HEK293 (cell line): ENCODE measurements at regions not wholly inside any gene's neighbourhood (a gene's known extent, or its start where the extent isn't known, plus 50 kb on each side); places are given as distances from the start of the nearest gene placed in this dataset.

Experiments
- CTCF ChIA-PET: fragments of 350-600 bp; formaldehyde crosslinking; extraction: SDS; loops from one replicate; lab custom pipeline; 2021; ENCODE audit warnings: antibody characterized with exemption; lab: Yijun Ruan, JAX
- POLR2A ChIA-PET: fragments of 300-600 bp; formaldehyde crosslinking; extraction: SDS; loops from one replicate; lab custom pipeline; 2020; ENCODE audit warnings: antibody characterized with exemption, inconsistent platforms; lab: Yijun Ruan, JAX
- H3K27ac ChIP-seq: fragments of 200-500 bp; sonication (Bioruptor generic); 2 replicates; pipeline ENCODE4 v1.5.1; 2014; ENCODE audit warnings: low read depth, low read length, control low read depth, inconsistent platforms; ENCODE audit errors: extremely low read depth
- H3K36me3 ChIP-seq, 2 experiments: fragments of 200-500 bp in 1 of 2; sonication (Bioruptor generic) in 1 of 2; 1 replicate in 1 of 2; 2 replicates in 1 of 2; pipeline ENCODE4 v1.5.1; 2014 to 2017; ENCODE audit warnings: inconsistent platforms in 2 of 2, low read length in 2 of 2; ENCODE audit not compliant: control insufficient read depth in 2 of 2, insufficient read depth in 1 of 2
- H3K4me1 ChIP-seq: fragments of 200-500 bp; sonication (Bioruptor generic); 2 replicates; pipeline ENCODE4 v1.5.1; 2014; ENCODE audit warnings: mild to moderate bottlenecking, low read length, inconsistent platforms; ENCODE audit not compliant: control insufficient read depth, insufficient read depth
- H3K4me3 ChIP-seq: 2 replicates; pipeline ENCODE4 v1.5.1; 2011; ENCODE audit warnings: low read depth, mild to moderate bottlenecking, control low read depth, low read length, moderate library complexity
- H3K9me3 ChIP-seq: fragments of 200-500 bp; sonication (Bioruptor generic); 2 replicates; pipeline ENCODE4 v1.5.1; 2014; ENCODE audit warnings: low read depth, low read length, inconsistent platforms; ENCODE audit not compliant: control insufficient read depth, insufficient read depth
- HOXD13 ChIP-seq: sonication (generic); formaldehyde crosslinking; IDR thresholded peaks from 2 replicates; pipeline ENCODE4 v1.8.0; 2022; ENCODE audit warnings: missing genetic modification reagents, borderline replicate concordance
- OSR2 ChIP-seq: fragments of 450-650 bp; formaldehyde crosslinking; IDR thresholded peaks from 2 replicates; pipeline ENCODE4 v1.5.1; 2016; ENCODE audit warnings: missing biosample characterization, missing genetic modification characterization
- RBAK ChIP-seq: fragments of 450-650 bp; formaldehyde crosslinking; IDR thresholded peaks from 2 replicates; pipeline ENCODE4 v1.5.1; 2016; ENCODE audit warnings: missing biosample characterization, missing genetic modification characterization
- TSHZ1 ChIP-seq: fragments of 450-650 bp; formaldehyde crosslinking; IDR thresholded peaks from 2 replicates; pipeline ENCODE4 v1.5.1; 2016; ENCODE audit warnings: missing biosample characterization, missing genetic modification characterization, borderline replicate concordance
- ZBTB10 ChIP-seq: fragments of 450-650 bp; formaldehyde crosslinking; IDR thresholded peaks from 2 replicates; pipeline ENCODE4 v1.5.1; 2016; ENCODE audit warnings: missing biosample characterization, missing genetic modification characterization
- ZNF112 ChIP-seq: fragments of 450-650 bp; formaldehyde crosslinking; IDR thresholded peaks from 2 replicates; pipeline ENCODE4 v1.5.0; 2017; ENCODE audit warnings: missing biosample characterization, missing genetic modification characterization
- ZNF114 ChIP-seq: fragments of 450-650 bp; formaldehyde crosslinking; IDR thresholded peaks from 2 replicates; pipeline ENCODE4 v1.5.0; 2017; ENCODE audit warnings: missing biosample characterization, missing genetic modification characterization
- ZNF133 ChIP-seq: fragments of 450-650 bp; formaldehyde crosslinking; IDR thresholded peaks from 2 replicates; pipeline ENCODE4 v1.5.1; 2016; ENCODE audit warnings: missing biosample characterization, missing genetic modification characterization
- ZNF148 ChIP-seq: fragments of 450-650 bp; formaldehyde crosslinking; IDR thresholded peaks from 2 replicates; pipeline ENCODE4 v1.5.0; 2017; ENCODE audit warnings: missing biosample characterization, missing genetic modification characterization, borderline replicate concordance
- ZNF184 ChIP-seq: fragments of 450-650 bp; IDR thresholded peaks from 2 replicates; pipeline ENCODE4 v1.5.1; 2018; ENCODE audit warnings: missing biosample characterization, mild to moderate bottlenecking, missing genetic modification characterization
- ZNF335 ChIP-seq: fragments of 450-650 bp; formaldehyde crosslinking; conservative IDR thresholded peaks from 2 replicates; pipeline ENCODE4 v1.5.1; 2016; ENCODE audit warnings: missing biosample characterization, missing genetic modification characterization
- ZNF544 ChIP-seq: fragments of 450-650 bp; formaldehyde crosslinking; IDR thresholded peaks from 2 replicates; pipeline ENCODE4 v1.5.0; 2017; ENCODE audit warnings: missing biosample characterization, missing genetic modification characterization
- ZNF580 ChIP-seq: fragments of 450-650 bp; formaldehyde crosslinking; IDR thresholded peaks from 2 replicates; pipeline ENCODE4 v1.5.1; 2016; ENCODE audit warnings: missing biosample characterization, missing genetic modification characterization
- ZNF596 ChIP-seq: fragments of 450-650 bp; IDR thresholded peaks from 2 replicates; pipeline ENCODE4 v1.5.0; 2018; ENCODE audit warnings: missing biosample characterization, mild to moderate bottlenecking, missing genetic modification characterization, moderate library complexity
- ZNF629 ChIP-seq: fragments of 450-650 bp; formaldehyde crosslinking; IDR thresholded peaks from 2 replicates; pipeline ENCODE4 v1.5.1; 2017; ENCODE audit warnings: missing biosample characterization, missing genetic modification characterization
- ZSCAN18 ChIP-seq: fragments of 450-650 bp; formaldehyde crosslinking; IDR thresholded peaks from 2 replicates; pipeline ENCODE4 v1.5.1; 2016; ENCODE audit warnings: missing biosample characterization, missing genetic modification characterization

- H3K36me3 ChIP-seq = no peaks in the 10 kb centered on the region
- POLR2A ChIA-PET = no interaction called here
- H3K9me3 ChIP-seq = no peaks in the 10 kb centered on the region
- H3K4me3 ChIP-seq = no peak overlapping the region
- CTCF ChIA-PET = no interaction called here
- no peak overlapping the region for H3K27ac ChIP-seq
- H3K4me1 ChIP-seq = no peaks in the 10 kb centered on the region
- TF ChIP-seq OSR2 (tag by site-specific recombination) = no peak
- no peak for TF ChIP-seq ZSCAN18 (tag by site-specific recombination)
- no peak for TF ChIP-seq ZNF114 (tag by site-specific recombination)
- no peak for TF ChIP-seq ZNF544 (tag by site-specific recombination)
- no peak for TF ChIP-seq ZNF596 (tag by site-specific recombination)
- TF ChIP-seq HOXD13 (CRISPR knock-in tag) = no peak
- TF ChIP-seq ZNF148 (tag by site-specific recombination) = no peak
- no peak for TF ChIP-seq ZNF629 (tag by site-specific recombination)
- TF ChIP-seq ZBTB10 = no peak
- TF ChIP-seq ZNF112 (tag by site-specific recombination) = no peak
- no peak for TF ChIP-seq ZNF580 (tag by site-specific recombination)
- no peak for TF ChIP-seq ZNF133 (tag by site-specific recombination)
- no peak for TF ChIP-seq ZNF335 (tag by site-specific recombination)
- TF ChIP-seq TSHZ1 = no peak
- TF ChIP-seq ZNF184 (tag by site-specific recombination) = no peak
- TF ChIP-seq RBAK (tag by site-specific recombination) = no peak
Observed at GRCh38 chr5:135147294-135148090, 113.5 kb upstream of the PITX1 start.
